HG02981 (cell line): ENCODE measurements at regions not wholly inside any gene's neighbourhood (a gene's known extent, or its start where the extent isn't known, plus 50 kb on each side); places are given as distances from the start of the nearest gene placed in this dataset.
"Not testable (repeated sequence)": the region's sequence is repeated elsewhere in the genome, so short reads cannot be mapped to it uniquely, and the experiment has no call there.

ENCODE experiments used
- ATAC-seq: cut with Tn5 transposase; IDR thresholded peaks from one replicate; pipeline ENCODE4 v1.9.1; 2021; ENCODE audit warnings: mild to moderate bottlenecking, moderate library complexity; ENCODE audit not compliant: unreplicated experiment

GRCh38 chr2:181789827-181790448 lies 101.6 kb upstream of the ITPRID2 start:
- no peak for ATAC-seq

GRCh38 chr2:181790716-181791649 lies 100.5 kb upstream of the ITPRID2 start:
- peak; percentile 97 for ATAC-seq

- no peak for ATAC-seq
Observed at GRCh38 chr2:181792906-181793305, 98.6 kb upstream of the ITPRID2 start.

- no peak for ATAC-seq
Observed at GRCh38 chr2:181798022-181798421, 93.5 kb upstream of the ITPRID2 start.

GRCh38 chr2:181802300-181802699 lies 89.2 kb upstream of the ITPRID2 start:
- ATAC-seq: not testable (repeated sequence)

- ATAC-seq: not testable (repeated sequence)
Observed at GRCh38 chr2:181803903-181804799, 87.4 kb upstream of the ITPRID2 start.

- ATAC-seq: peak; percentile 60
Observed at GRCh38 chr2:181805228-181806038, 86.1 kb upstream of the ITPRID2 start.

GRCh38 chr2:181806039-181806392 lies 85.5 kb upstream of the ITPRID2 start:
- no peak for ATAC-seq

GRCh38 chr2:181807526-181807925 lies 84.0 kb upstream of the ITPRID2 start:
- ATAC-seq: no peak

- no peak for ATAC-seq
Observed at GRCh38 chr2:181810823-181811695, 80.5 kb upstream of the ITPRID2 start.

GRCh38 chr2:181812106-181812743 lies 79.3 kb upstream of the ITPRID2 start:
- no peak for ATAC-seq

- no peak for ATAC-seq
Observed at GRCh38 chr2:181814057-181814491, 77.5 kb upstream of the ITPRID2 start.

GRCh38 chr2:181817509-181817908 lies 74.0 kb upstream of the ITPRID2 start:
- ATAC-seq: no peak

- ATAC-seq: no peak
Observed at GRCh38 chr2:181818058-181818680, 73.4 kb upstream of the ITPRID2 start.

GRCh38 chr2:181818840-181819239 lies 72.7 kb upstream of the ITPRID2 start:
- ATAC-seq: no peak

- no peak for ATAC-seq
Observed at GRCh38 chr2:181821049-181821448, 70.5 kb upstream of the ITPRID2 start.

- no peak for ATAC-seq
Observed at GRCh38 chr2:181822097-181822496, 69.4 kb upstream of the ITPRID2 start.

GRCh38 chr2:181823405-181823804 lies 68.1 kb upstream of the ITPRID2 start:
- no peak for ATAC-seq
